Natural killer cell (primary cell): ENCODE measurements at regions not wholly inside any gene's neighbourhood (a gene's known extent, or its start where the extent isn't known, plus 50 kb on each side); places are given as distances from the start of the nearest gene placed in this dataset.

Experiments used
- ATAC-seq, 3 donors: fragments of 150-1000 bp in 2 of 3; fragments of 200-7000 bp in 1 of 3; cut with Tn5 transposase; 1 replicate in 1 of 3; 2 replicates in 2 of 3; pipeline ENCODE4 v1.10.0; 2021; ENCODE audit warnings: mild to moderate bottlenecking in 2 of 3, moderate library complexity in 2 of 3
- DNase-seq, 2 donors: peaks; one replicate each; pipeline versions ENCODE4 v3.0.0 to v3.0.0-alpha.2; 2013 to 2021; ENCODE audit warnings: mixed read lengths in 1 of 2
- H3K27ac ChIP-seq: one replicate; pipeline ENCODE4 v1.5.1; 2013; ENCODE audit warnings: mild to moderate bottlenecking, low read length
- H3K27me3 ChIP-seq: one replicate; pipeline ENCODE4 v1.6.1; 2013; ENCODE audit warnings: low read length; ENCODE audit not compliant: control insufficient read depth, insufficient read depth
- H3K36me3 ChIP-seq: one replicate; pipeline ENCODE4 v1.6.1; 2013; ENCODE audit warnings: low read length; ENCODE audit not compliant: control insufficient read depth, insufficient read depth
- H3K4me1 ChIP-seq: one replicate; pipeline ENCODE4 v1.6.1; 2013; ENCODE audit warnings: low read length; ENCODE audit not compliant: control insufficient read depth, insufficient read depth
- H3K4me3 ChIP-seq: one replicate; pipeline ENCODE4 v1.5.1; 2013; ENCODE audit warnings: low read length
- H3K9me3 ChIP-seq: one replicate; pipeline ENCODE4 v1.6.1; 2013; ENCODE audit warnings: low read length; ENCODE audit not compliant: control insufficient read depth, insufficient read depth
- H3K27ac Mint-ChIP-seq, 2 donors: one replicate each; pipeline ENCODE4 v1.8.0; 2022; ENCODE audit warnings: mild to moderate bottlenecking in 2 of 2, mixed read lengths in 2 of 2, moderate library complexity in 1 of 2
- H3K27me3 Mint-ChIP-seq, 2 donors: one replicate each; pipeline ENCODE4 v1.8.0; 2022; ENCODE audit warnings: low read depth in 2 of 2, mixed read lengths in 2 of 2
- H3K36me3 Mint-ChIP-seq: one replicate; pipeline ENCODE4 v1.8.0; 2022; ENCODE audit warnings: mixed read lengths
- H3K4me1 Mint-ChIP-seq, 2 donors: one replicate each; pipeline ENCODE4 v1.8.0; 2022; ENCODE audit warnings: mixed read lengths in 2 of 2
- H3K4me3 Mint-ChIP-seq: one replicate; pipeline ENCODE4 v1.8.0; 2022; ENCODE audit warnings: mild to moderate bottlenecking, moderate library complexity, mixed read lengths
- H3K9me3 Mint-ChIP-seq, 2 donors: one replicate each; pipeline ENCODE4 v1.8.0; 2022; ENCODE audit warnings: mixed read lengths in 2 of 2
- CTCF ChIP-seq: fragments of 200-600 bp; IDR thresholded peaks from one replicate; pipeline ENCODE4 v1.8.0; 2022; ENCODE audit warnings: antibody characterized with exemption
- WGBS: methylation state at CpG from one replicate; pipeline ENCODE4 v1.1.7; 2013; ENCODE audit warnings: missing lambda C conversion rate; ENCODE audit not compliant: insufficient coverage; 5-methylcytosine and 5-hydroxymethylcytosine counted together
- intact Hi-C: fragments of 100-400 bp; cut with micrococcal nuclease; formaldehyde crosslinking; loops from one replicate; pipeline ENCODE4 v1.14.2; 2022

GRCh38 chr18:27785815-27786471, 391.0 kb downstream of the CDH2 start:
- Mint-ChIP-seq H3K27me3 (no peaks in the 10 kb centered on the region), H3K27ac (no peak overlapping the region), H3K9me3 (peaks cover 7 to 12% of the 10 kb centered on the region in 2 donors), H3K4me3 (no peak overlapping the region), H3K4me1 (no peaks in the 10 kb centered on the region), H3K36me3 (no peaks in the 10 kb centered on the region)
- no peak for DNase-seq
- Histone ChIP-seq H3K4me1 (no peaks in the 10 kb centered on the region), H3K27ac (no peak overlapping the region), H3K4me3 (no peak overlapping the region), H3K36me3 (no peaks in the 10 kb centered on the region), H3K27me3 (no peaks in the 10 kb centered on the region), H3K9me3 (no peaks in the 10 kb centered on the region)
- intact Hi-C loops, result no loop called here
- 89% methylated on average over 16 of the region's 16 CpGs for WGBS
- TF ChIP-seq CTCF, result no peak
- ATAC-seq, result no peak

- H3K9me3 Mint-ChIP-seq, result peaks cover 3 to 6% of the 10 kb centered on the region in 2 donors
- no peak overlapping the region for H3K27ac Mint-ChIP-seq
Measured at GRCh38 chr18:27780061-27780745, 396.7 kb downstream of the CDH2 start.

GRCh38 chr18:27778925-27779324, 398.0 kb downstream of the CDH2 start:
- Histone ChIP-seq H3K36me3 (no peaks in the 10 kb centered on the region), H3K4me1 (no peaks in the 10 kb centered on the region), H3K9me3 (no peaks in the 10 kb centered on the region), H3K27me3 (no peaks in the 10 kb centered on the region), H3K4me3 (no peak overlapping the region), H3K27ac (no peak overlapping the region)
- no peak for TF ChIP-seq CTCF
- H3K27ac Mint-ChIP-seq, result no peak overlapping the region
- no peaks in the 10 kb centered on the region for H3K4me1 Mint-ChIP-seq
- intact Hi-C loops, result no loop called here
- peaks cover 6% of the 10 kb centered on the region in 2 donors for H3K9me3 Mint-ChIP-seq
- no peak for ATAC-seq
- no peaks in the 10 kb centered on the region for H3K36me3 Mint-ChIP-seq
- H3K27me3 Mint-ChIP-seq, result no peaks in the 10 kb centered on the region
- no peak overlapping the region for H3K4me3 Mint-ChIP-seq
- WGBS, result no CpG with 5 or more reads among the region's 1 CpG
- no peak for DNase-seq

More at GRCh38 chr18:27780061-27780745, 396.7 kb downstream of the CDH2 start:
- Mint-ChIP-seq H3K27me3 (no peaks in the 10 kb centered on the region), H3K36me3 (no peaks in the 10 kb centered on the region), H3K4me3 (no peak overlapping the region), H3K4me1 (no peaks in the 10 kb centered on the region)
- Histone ChIP-seq H3K27ac (no peak overlapping the region), H3K4me3 (no peak overlapping the region), H3K27me3 (no peaks in the 10 kb centered on the region), H3K9me3 (no peaks in the 10 kb centered on the region), H3K4me1 (no peaks in the 10 kb centered on the region), H3K36me3 (no peaks in the 10 kb centered on the region)
- no CpG with 5 or more reads among the region's 4 CpGs for WGBS
- TF ChIP-seq CTCF, result no peak
- ATAC-seq (no peak), DNase-seq (no peak)
- intact Hi-C loops, result no loop called here
